MM.1S (cell line): ENCODE measurements at regions not wholly inside any gene's neighbourhood (a gene's known extent, or its start where the extent isn't known, plus 50 kb on each side); places are given as distances from the start of the nearest gene placed in this dataset.

ENCODE experiments used
- DNase-seq: peaks from one replicate; pipeline ENCODE4 v3.0.0-alpha.2; 2015
- H2AFZ ChIP-seq: fragments of 300-600 bp; sonication (generic); 2 replicates; pipeline ENCODE4 v1.6.0; 2016; ENCODE audit warnings: antibody characterized with exemption, low read length
- H3F3A ChIP-seq: fragments of 300-600 bp; sonication (generic); 2 replicates; pipeline ENCODE4 v1.6.1; 2016; ENCODE audit warnings: mild to moderate bottlenecking, antibody characterized with exemption, low read length, moderate library complexity, mixed read lengths; ENCODE audit not compliant: insufficient read depth
- H3K27ac ChIP-seq: fragments of 300-600 bp; sonication (generic); 2 replicates; pipeline ENCODE4 v1.5.1; 2016; ENCODE audit warnings: mild to moderate bottlenecking, low read length
- H3K27me3 ChIP-seq: fragments of 300-600 bp; sonication (generic); replicated peaks from 2 replicates; pipeline ENCODE4 v1.6.0; 2016; ENCODE audit warnings: low read length; ENCODE audit not compliant: insufficient read depth
- H3K36me3 ChIP-seq: fragments of 300-600 bp; sonication (generic); replicated peaks from 2 replicates; pipeline ENCODE4 v1.6.1; 2016; ENCODE audit warnings: mild to moderate bottlenecking, low read length, mixed read lengths; ENCODE audit not compliant: insufficient read depth
- H3K4me1 ChIP-seq: fragments of 300-600 bp; sonication (generic); 2 replicates; pipeline ENCODE4 v1.6.1; 2016; ENCODE audit warnings: low read length, mixed read lengths
- H3K4me2 ChIP-seq: fragments of 300-600 bp; sonication (generic); 2 replicates; pipeline ENCODE4 v1.6.0; 2016; ENCODE audit warnings: low read depth, low read length
- H3K4me3 ChIP-seq: fragments of 300-600 bp; sonication (generic); 2 replicates; pipeline ENCODE4 v1.5.1; 2016; ENCODE audit warnings: low read length, mixed read lengths
- H3K79me2 ChIP-seq: fragments of 300-600 bp; sonication (generic); 2 replicates; pipeline ENCODE4 v1.6.1; 2016; ENCODE audit warnings: mixed run types, low read length, mixed read lengths
- H3K9ac ChIP-seq: fragments of 300-600 bp; sonication (generic); 2 replicates; pipeline ENCODE4 v1.6.1; 2016; ENCODE audit warnings: low read length, mixed read lengths
- H3K9me2 ChIP-seq: fragments of 300-600 bp; sonication (generic); replicated peaks from 2 replicates; pipeline ENCODE4 v1.6.1; 2016; ENCODE audit warnings: mild to moderate bottlenecking, low read length, mixed read lengths; ENCODE audit not compliant: insufficient read depth
- H3K9me3 ChIP-seq: fragments of 300-600 bp; sonication (generic); replicated peaks from 2 replicates; pipeline ENCODE4 v1.6.1; 2016; ENCODE audit warnings: mild to moderate bottlenecking, low read length, mixed read lengths; ENCODE audit not compliant: insufficient read depth
- H4K20me1 ChIP-seq: fragments of 300-600 bp; sonication (generic); 2 replicates; pipeline ENCODE4 v1.6.1; 2016; ENCODE audit warnings: mild to moderate bottlenecking, low read length, moderate library complexity, mixed read lengths; ENCODE audit not compliant: insufficient read depth
- EZH2 ChIP-seq: fragments of 300-600 bp; sonication (generic); optimal IDR thresholded peaks from 2 replicates; pipeline ENCODE3; 2017; ENCODE audit warnings: low read depth, mild to moderate bottlenecking, antibody characterized with exemption, low read length, mixed read lengths
- EZH2phosphoT487 ChIP-seq: fragments of 300-600 bp; sonication (generic); IDR thresholded peaks from 2 replicates; pipeline ENCODE4 v1.6.1; 2018; ENCODE audit warnings: antibody characterized with exemption, low read length
- TF ChIP-seq, protein P1 (sequence below): fragments of 300-600 bp; sonication (generic); IDR thresholded peaks from 2 replicates; pipeline ENCODE4 v1.5.1; 2016; ENCODE audit warnings: antibody characterized with exemption, low read length, mixed read lengths

DNA sequence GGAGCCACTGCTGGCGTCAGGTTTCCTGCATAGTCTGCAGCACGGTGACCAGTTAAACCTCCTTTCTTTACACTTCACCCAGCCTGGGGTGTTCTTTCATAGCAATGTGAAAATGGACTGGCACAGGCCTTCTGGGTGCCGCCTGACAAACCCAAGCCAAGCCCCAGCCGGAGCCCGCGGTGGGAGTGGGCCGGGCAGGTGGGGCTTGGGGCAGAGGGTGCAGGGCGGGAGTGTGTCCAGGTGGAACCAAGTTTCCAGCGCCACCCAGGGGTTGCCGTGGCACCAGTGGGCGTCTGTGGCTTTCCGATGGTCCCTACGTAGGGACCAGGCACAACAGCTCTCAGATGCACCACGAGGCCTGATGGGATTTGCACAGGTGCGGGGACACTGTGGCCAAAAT, 75.8 kb downstream of the RTP5 start:
- Histone ChIP-seq H3K36me3 (no peaks in the 10 kb centered on the region), H3K27me3 (no peaks in the 10 kb centered on the region), H3K9me2 (no peaks in the 10 kb centered on the region), H3F3A (no peaks in the 10 kb centered on the region), H4K20me1 (no peaks in the 10 kb centered on the region), H3K9ac (no peak overlapping the region), H3K4me2 (no peak overlapping the region), H3K4me1 (no peaks in the 10 kb centered on the region), H3K4me3 (no peak overlapping the region), H2AFZ (no peak overlapping the region), H3K27ac (no peak overlapping the region), H3K9me3 (no peaks in the 10 kb centered on the region), H3K79me2 (no peaks in the 10 kb centered on the region)
- no peak for DNase-seq
- TF ChIP-seq EZH2 (no peak), EZH2phosphoT487 (no peak)
- TF ChIP-seq, protein P1, sequence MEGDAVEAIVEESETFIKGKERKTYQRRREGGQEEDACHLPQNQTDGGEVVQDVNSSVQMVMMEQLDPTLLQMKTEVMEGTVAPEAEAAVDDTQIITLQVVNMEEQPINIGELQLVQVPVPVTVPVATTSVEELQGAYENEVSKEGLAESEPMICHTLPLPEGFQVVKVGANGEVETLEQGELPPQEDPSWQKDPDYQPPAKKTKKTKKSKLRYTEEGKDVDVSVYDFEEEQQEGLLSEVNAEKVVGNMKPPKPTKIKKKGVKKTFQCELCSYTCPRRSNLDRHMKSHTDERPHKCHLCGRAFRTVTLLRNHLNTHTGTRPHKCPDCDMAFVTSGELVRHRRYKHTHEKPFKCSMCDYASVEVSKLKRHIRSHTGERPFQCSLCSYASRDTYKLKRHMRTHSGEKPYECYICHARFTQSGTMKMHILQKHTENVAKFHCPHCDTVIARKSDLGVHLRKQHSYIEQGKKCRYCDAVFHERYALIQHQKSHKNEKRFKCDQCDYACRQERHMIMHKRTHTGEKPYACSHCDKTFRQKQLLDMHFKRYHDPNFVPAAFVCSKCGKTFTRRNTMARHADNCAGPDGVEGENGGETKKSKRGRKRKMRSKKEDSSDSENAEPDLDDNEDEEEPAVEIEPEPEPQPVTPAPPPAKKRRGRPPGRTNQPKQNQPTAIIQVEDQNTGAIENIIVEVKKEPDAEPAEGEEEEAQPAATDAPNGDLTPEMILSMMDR, result no peak

DNA sequence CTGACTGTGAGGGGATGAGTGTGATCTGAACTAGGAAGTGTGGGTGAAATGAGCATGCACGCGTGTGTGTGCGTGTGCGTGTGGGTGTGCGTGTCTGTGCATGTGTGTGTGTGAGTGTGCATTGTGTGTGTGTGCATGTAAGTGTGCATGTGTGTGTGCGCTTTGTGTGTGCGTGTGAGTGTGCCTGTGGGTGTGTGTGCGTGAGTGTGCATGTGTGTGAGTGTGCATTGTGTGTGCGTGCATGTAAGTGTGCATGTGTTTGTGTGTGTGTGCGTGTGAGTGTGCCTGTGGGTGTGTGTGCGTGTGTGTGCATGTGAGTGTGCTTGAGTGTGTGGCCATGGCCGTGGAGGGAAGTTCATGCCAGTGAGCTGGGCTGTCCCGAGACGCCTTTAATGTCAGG, 76.3 kb downstream of the RTP5 start:
- H3K79me2 ChIP-seq, result no peaks in the 10 kb centered on the region
- TF ChIP-seq, protein P1, result no peak
- TF ChIP-seq EZH2phosphoT487 (no peak), EZH2 (no peak)
- H4K20me1 ChIP-seq, result no peaks in the 10 kb centered on the region
- no peaks in the 10 kb centered on the region for H3K9me2 ChIP-seq
- H3K36me3 ChIP-seq, result no peaks in the 10 kb centered on the region
- H3K4me2 ChIP-seq, result no peak overlapping the region
- H3K4me1 ChIP-seq, result no peaks in the 10 kb centered on the region
- H3K4me3 ChIP-seq, result no peak overlapping the region
- H3F3A ChIP-seq, result no peaks in the 10 kb centered on the region
- no peaks in the 10 kb centered on the region for H3K27me3 ChIP-seq
- no peak overlapping the region for H3K27ac ChIP-seq
- H3K9me3 ChIP-seq, result no peaks in the 10 kb centered on the region
- H3K9ac ChIP-seq, result no peak overlapping the region
- no peak overlapping the region for H2AFZ ChIP-seq
- DNase-seq, result no peak

DNA sequence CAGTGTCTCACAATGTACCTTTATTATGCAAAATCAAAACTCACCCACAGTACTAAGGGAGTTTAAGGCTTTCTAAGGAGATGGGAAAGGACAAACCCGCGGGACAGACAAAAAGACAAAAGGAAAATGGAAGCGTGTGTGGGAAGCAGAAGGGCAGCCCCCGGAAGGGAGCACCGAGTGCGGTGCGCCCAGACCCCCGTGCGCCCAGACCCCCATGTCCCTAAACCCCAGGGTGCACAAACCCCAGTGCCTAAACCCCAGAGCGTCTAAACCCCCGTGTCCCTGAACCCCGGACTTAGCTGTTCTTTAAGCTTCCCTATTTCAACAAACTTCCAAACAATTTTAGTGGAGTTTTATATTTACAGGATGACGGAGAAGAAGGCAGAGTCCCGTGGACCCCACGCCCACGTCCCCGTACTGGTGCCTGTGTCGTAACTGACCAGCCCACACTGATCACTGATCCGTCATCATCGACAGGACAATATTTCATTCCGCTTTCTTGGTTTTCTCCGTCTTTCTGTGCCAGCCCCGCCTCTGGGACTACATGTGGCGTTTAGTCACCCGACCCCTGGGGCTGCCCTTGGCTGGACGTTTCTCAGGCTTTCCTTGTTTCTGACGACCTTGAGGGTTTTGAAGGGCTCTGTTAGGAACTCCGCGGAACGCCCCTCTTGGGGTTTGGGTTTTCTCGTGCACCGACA, 76.9 kb downstream of the RTP5 start:
- Histone ChIP-seq H2AFZ (no peak overlapping the region), H3K9me2 (no peaks in the 10 kb centered on the region), H3K9ac (no peak overlapping the region), H3K9me3 (no peaks in the 10 kb centered on the region), H3K27me3 (no peaks in the 10 kb centered on the region), H3K4me2 (no peak overlapping the region), H4K20me1 (no peaks in the 10 kb centered on the region), H3K27ac (no peak overlapping the region), H3F3A (no peaks in the 10 kb centered on the region), H3K79me2 (no peaks in the 10 kb centered on the region), H3K4me3 (no peak overlapping the region), H3K4me1 (no peaks in the 10 kb centered on the region), H3K36me3 (no peaks in the 10 kb centered on the region)
- TF ChIP-seq, protein P1, result no peak
- TF ChIP-seq EZH2, result no peak
- no peak for TF ChIP-seq EZH2phosphoT487
- DNase-seq, result no peak
